NCI-H748 (cell line): ENCODE measurements at regions not wholly inside any gene's neighbourhood (a gene's known extent, or its start where the extent isn't known, plus 50 kb on each side); places are given as distances from the start of the nearest gene placed in this dataset.

Experiments used
- DNase-seq: peaks from one replicate; lab custom pipeline; 2025; ENCODE audit not compliant: unreplicated experiment; lab: John Stamatoyannopoulos, UW

DNA sequence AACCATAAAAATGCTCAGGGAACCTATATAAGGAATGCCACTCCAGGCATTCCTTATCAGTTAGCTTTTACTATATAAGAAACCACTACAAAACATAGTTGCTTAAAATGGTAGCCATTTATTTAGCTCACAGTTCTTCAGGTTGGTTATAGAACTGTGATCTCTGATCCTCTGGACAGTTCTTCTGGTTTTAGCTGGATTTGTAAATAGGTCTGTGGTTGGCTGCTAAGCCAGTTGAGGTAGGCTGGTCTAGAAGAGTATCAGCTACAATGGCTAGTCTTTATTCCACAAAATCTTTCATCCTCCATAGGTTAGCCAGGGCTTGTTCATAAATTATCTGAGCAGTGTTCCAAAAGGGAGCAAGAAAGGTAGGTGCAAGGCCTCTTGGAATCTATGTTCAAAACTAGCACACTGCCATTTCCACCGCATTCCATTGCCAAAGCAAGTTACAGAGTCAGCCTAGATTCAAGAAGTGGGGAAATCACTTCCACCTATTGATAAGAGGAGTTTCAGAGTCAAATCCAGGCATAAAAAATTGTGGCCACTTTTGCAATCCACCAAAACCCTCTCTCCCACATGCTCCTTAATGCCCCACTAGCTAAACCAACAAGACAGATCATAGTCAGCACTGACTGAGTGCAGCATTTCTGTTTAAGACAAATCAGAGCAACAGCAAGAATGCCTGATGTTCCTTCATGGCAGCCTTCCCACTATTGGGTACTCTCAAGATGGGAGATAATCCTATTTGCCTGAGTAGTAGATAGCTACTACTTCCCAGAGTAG is 146.4 kb downstream of the IRS1 start:
- DNase-seq = no peak

DNA sequence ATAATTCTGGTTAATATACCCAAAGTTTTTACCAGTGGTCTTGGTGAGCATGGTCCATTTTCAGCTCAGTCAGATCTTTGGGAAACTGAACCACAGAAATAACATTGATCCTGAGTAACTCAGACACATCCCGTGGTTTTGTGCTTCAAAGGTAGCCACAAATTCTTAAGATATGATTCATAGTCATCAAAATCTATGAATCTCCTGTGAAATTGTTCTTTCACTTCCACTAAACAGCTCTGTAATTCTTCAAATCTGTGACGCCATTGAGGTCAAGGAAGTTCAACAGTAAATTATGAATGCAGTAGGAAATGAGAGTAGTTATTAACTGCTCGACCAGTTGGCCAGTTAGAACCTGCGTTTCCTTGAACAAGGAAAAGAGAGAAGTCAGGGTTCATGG is 147.3 kb downstream of the IRS1 start:
- DNase-seq = no peak

DNA sequence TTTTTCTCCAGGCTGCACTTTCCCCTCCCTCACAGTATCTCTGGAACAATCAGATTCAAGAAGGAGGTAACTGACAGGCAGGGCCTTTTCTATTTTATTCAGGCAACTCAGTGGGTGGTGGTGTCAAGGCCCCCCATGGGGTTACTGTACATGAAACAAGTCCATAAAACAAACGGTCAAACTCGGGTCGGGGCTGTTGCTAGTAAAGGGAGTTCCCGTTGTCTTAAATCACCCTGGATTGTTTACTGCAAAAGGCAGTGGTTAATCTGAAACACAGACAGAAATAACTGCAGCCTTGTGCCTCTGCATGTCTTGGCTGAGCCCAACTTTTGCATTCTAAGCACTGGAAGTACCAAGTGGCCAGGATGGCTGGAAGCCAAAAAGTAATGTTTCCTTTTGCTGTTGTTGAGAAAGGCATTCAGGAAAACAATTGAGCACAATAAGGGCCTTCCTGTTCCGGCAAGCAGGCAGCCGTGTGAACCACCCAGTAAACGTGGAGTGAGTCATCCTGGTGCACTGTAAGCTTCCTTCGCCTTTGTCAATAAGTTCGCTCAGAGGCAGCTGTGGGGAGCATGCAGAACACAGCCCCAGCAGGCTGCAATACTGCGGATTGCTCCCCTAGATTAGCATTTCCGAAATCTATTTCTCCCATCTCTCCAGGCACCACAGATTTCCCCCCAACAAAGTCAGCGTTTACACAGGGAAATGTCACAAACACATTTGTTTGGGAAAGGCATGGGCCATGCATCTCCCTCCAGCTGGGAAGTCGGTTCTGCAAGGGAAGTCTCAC is 149.6 kb downstream of the IRS1 start:
- peak; percentile 66 for DNase-seq

DNA sequence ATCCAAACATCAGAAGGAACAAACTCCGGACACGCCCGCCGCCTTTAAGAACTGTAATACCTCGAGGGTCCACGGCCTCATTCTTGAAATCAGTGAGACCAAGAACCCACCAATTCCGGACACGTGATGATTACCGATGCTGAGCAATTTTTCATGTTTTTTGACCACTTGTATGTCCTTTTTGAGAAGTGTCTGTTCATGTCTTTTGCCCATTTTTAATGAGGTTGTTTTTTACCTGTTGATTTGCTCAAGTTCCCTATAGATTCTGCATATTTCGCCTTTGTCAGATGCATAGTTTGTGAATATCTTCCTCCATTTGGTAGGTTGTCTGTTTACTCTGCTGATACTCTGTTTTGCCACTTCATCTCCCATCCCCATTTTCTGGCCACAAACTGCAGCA is 150.4 kb downstream of the IRS1 start:
- no peak for DNase-seq

GRCh38 chr2:226647621-226648518 is 151.8 kb downstream of the IRS1 start:
- no peak for DNase-seq

GRCh38 chr2:226644399-226644865 is 155.2 kb downstream of the IRS1 start:
- no peak for DNase-seq

GRCh38 chr2:226643946-226644282 is 155.7 kb downstream of the IRS1 start:
- DNase-seq = no peak

DNA sequence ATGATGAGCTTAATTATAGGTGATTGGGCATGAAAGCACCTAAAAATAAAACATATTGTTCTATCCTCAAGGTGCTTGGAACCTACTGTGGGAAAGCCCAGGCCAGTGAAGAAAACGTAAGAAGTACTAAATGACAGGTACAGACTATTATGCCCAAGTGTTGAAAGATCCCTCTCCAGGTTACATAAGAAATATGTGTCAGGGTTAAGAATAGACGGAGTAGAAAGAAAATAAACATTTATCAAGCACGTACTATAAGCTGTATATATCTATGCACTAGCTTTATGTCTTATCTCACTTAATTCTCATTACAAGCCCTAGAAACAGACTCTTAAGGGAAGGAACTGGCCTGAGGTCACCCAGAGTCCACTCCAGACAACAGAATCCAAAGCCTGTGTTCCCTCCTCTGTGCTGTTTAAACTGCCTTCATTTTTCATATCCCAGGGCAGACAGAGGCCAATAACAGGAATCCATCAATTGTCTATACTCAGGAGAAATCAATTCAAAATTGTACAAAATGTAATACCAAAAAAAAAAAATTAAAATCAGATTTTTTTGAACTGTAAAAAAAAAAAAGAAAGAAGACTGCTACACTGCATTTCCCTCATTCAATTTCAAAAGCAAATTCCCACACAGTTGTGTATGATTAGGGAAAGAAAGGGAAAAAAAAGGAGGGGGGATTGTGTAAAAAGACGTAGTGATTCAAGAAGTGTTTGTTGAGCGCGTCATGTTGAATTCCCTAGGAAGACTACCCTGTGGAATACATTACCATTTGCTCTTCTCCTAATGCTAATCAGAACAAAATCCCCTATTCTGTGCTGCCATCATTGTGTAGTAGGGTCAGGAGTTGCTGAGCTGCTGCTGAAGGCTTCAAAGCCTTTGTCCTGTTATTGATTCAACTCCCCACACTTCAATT is 156.3 kb downstream of the IRS1 start:
- no peak for DNase-seq

- DNase-seq = no peak
Observed at GRCh38 chr2:226641008-226641407, 158.6 kb downstream of the IRS1 start.

GRCh38 chr2:226640501-226640900 is 159.1 kb downstream of the IRS1 start:
- no peak for DNase-seq

DNA sequence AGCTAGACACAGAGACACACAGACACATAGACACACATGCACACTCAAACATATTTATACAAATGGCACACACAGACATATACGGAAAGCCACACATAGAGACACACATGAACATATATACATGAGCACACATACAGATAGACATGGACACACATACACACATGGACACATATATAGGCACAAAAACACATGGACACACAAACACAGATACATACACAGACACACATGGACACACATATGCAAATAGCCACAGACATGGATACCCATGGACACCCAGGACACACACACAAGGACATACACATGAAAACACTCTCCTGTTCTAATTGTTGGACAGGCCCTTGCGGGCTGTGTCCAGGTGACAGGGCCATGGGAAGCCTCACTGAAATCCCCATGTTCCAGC is 160.1 kb downstream of the IRS1 start:
- DNase-seq = no peak

DNA sequence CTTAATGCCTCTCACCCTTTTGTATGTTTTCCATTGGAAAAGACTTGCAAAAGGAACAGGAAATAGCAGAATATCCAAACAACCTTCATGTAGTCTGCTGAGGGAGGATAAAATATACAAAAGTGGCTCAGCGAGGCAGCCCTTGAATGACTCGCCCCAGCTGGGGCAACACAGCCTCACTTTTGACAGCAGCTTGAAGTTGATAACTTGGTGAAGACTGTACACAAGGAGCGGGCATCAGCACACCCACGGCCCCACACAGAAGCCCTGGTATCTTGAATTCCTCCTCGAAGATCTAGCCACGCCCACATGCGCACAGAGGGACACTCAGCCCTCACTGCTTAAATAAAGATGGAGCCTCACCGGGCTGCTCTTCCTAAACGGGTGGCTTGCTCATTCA is 161.0 kb downstream of the IRS1 start:
- DNase-seq = no peak

DNA sequence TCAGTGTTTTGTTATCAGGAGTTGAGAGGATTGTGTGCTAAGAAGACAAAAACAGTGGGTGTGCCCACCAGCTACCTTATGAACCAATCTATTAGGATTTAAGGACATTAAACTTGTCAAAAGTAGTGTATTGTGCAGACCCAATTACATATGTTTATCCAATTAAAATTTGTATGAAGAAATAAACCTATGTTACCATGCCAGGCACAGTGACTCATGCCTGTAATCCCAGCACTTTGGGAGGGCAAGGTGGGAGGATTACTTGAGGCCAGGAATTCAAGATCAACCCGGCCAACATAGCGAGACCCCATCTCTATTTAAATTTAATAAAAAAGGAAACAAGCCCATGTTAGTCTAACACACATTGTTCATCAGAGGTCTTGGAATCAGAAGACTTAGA is 162.2 kb downstream of the IRS1 start:
- DNase-seq = no peak

GRCh38 chr2:226636586-226636985 is 163.0 kb downstream of the IRS1 start:
- no peak for DNase-seq

GRCh38 chr2:226634943-226635604 is 164.5 kb downstream of the IRS1 start:
- no peak for DNase-seq

DNA sequence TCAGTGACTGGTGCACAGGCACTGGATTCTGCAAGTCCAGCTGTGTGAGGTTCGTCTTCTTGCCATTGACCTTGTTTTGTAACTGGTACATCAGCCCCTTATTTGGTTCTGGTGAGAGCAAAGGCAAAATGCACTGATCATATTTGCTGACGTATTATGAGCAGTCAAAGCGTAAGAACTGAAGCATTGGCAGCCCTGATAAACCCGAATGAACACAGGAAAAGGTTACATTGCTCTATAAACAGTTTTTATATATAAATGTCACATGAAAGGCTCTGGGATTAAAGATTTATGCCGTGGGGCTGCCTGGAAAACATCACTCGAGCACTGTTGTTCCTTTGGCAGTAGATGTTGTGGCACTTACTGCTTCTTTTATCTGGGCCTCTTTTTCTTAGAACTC is 167.9 kb downstream of the IRS1 start:
- no peak for DNase-seq

GRCh38 chr2:226631187-226631586 is 168.4 kb downstream of the IRS1 start:
- no peak for DNase-seq

DNA sequence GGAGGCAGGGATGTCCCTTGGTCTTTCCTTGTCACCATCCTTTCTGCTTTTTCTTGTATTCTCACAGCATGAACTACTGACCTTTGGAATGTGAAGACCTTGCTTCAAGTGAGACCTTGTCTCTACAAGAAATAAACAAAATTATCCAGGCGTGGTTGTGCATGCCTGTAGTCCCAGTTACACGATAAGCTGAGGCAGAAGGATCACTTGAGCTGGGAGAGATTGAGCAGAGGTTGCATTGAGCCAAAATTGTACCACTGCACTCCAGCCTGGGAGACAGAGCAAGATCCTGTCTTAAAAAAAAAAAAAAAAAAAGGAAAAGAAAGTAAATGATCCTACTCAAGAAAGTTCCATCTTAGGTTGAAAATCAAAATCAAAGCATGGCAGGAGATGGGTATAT is 173.7 kb downstream of the IRS1 start:
- no peak for DNase-seq

- DNase-seq = no peak
Observed at GRCh38 chr2:226623587-226624368, 175.8 kb downstream of the IRS1 start.
